Neural cell (in vitro differentiated cells): ENCODE measurements at regions not wholly inside any gene's neighbourhood (a gene's known extent, or its start where the extent isn't known, plus 50 kb on each side); places are given as distances from the start of the nearest gene placed in this dataset.

Experiments
- CTCF ChIP-seq: fragments of 450-650 bp; IDR thresholded peaks from 2 replicates; pipeline ENCODE4 v1.5.1; 2014; ENCODE audit warnings: antibody characterized with exemption, mild to moderate bottlenecking, moderate library complexity; ENCODE audit not compliant: poor library complexity, severe bottlenecking
- EP300 ChIP-seq: fragments of 450-650 bp; conservative IDR thresholded peaks from 2 replicates; pipeline ENCODE4 v1.6.1; 2014; ENCODE audit warnings: antibody characterized with exemption, mild to moderate bottlenecking, moderate library complexity; ENCODE audit not compliant: poor library complexity, severe bottlenecking
- EZH2 ChIP-seq: fragments of 200-600, 300-800 bp; shearing (Covaris generic), sonication (generic); IDR thresholded peaks from 2 replicates; pipeline ENCODE4 v1.6.1; 2014; ENCODE audit warnings: antibody characterized with exemption, low read length, borderline replicate concordance, mild to moderate bottlenecking; ENCODE audit not compliant: insufficient read depth, poor library complexity, severe bottlenecking
- POLR2AphosphoS5 ChIP-seq: IDR thresholded peaks from 2 replicates; pipeline ENCODE4 v1.6.1; 2012
- TAF1 ChIP-seq: IDR thresholded peaks from 2 replicates; pipeline ENCODE4 v1.6.1; 2012; ENCODE audit warnings: low read depth

- no peak for TF ChIP-seq EZH2
- no peak for TF ChIP-seq TAF1
- no peak for TF ChIP-seq EP300
- no peak for TF ChIP-seq CTCF
- no peak for TF ChIP-seq POLR2AphosphoS5
Observed at GRCh38 chr2:57965219-57965618, 81.4 kb upstream of the VRK2 start.
